Ovary (tissue), 3 donors: ENCODE measurements at regions not wholly inside any gene's neighbourhood (a gene's known extent, or its start where the extent isn't known, plus 50 kb on each side); places are given as distances from the start of the nearest gene placed in this dataset.

ENCODE experiments used
- CTCF ChIP-seq, 3 donors: fragments of 450-650 bp in 2 of 3; fragments of 200-600 bp in 1 of 3; IDR thresholded peaks; one replicate each; pipeline versions ENCODE4 v1.5.1 to v1.8.0; 2016 to 2022; ENCODE audit warnings: antibody characterized with exemption in 3 of 3, mild to moderate bottlenecking in 1 of 3
- EP300 ChIP-seq: sonication (generic); formaldehyde crosslinking; IDR thresholded peaks from one replicate; pipeline ENCODE4 v1.6.1; 2017; ENCODE audit warnings: antibody characterized with exemption
- POLR2A ChIP-seq: fragments of 450-650 bp; IDR thresholded peaks from one replicate; pipeline ENCODE4 v1.6.1; 2017; ENCODE audit warnings: antibody characterized with exemption, mild to moderate bottlenecking, moderate library complexity
- donor health status: DM: no; HTN: no; CAD: no.

GRCh38 chr13:81602241-81602640, 1261.3 kb upstream of the SPRY2 start:
- TF ChIP-seq CTCF (IDR thresholded peaks at IDR 0.05) (no peak), POLR2A (no peak), EP300 (no peak)
